ENCODE measurements at regions not wholly inside any gene's neighbourhood (a gene's known extent, or its start where the extent isn't known, plus 50 kb on each side); places are given as distances from the start of the nearest gene placed in this dataset.

- H2BK20ac ChIP-seq (ENCODE audit: low read depth, low read length, poor library complexity, severe bottlenecking) = peak overlapping the region; percentile 94
- no peaks in the 10 kb centered on the region for H3K27me3 ChIP-seq (ENCODE audit: insufficient read depth, low read length)
- DNase-seq = no peak
- Mint-ChIP-seq H3K36me3 (ENCODE audit: insufficient read depth in 1 of 3, low read depth in 3 of 3) (no peaks in the 10 kb centered on the region; a peak in 1 of 7 replicates), H3K9me3 (no peaks in the 10 kb centered on the region; a peak in 1 of 5 replicates), H3K4me3 (no peak overlapping the region), H3K27ac (peak overlapping the region in 1 of 3 experiments; percentile 87; a peak in 3 of 7 replicates), H3K27me3 (ENCODE audit: low read depth) (no peaks in the 10 kb centered on the region; the same call in 1 of the 2 replicates), H3K4me1 (peaks cover 44% of the 10 kb centered on the region in 2 experiments)
- H3K23ac ChIP-seq (ENCODE audit: insufficient read length, low read depth, low read length) = peak overlapping the region; percentile 36
- no peak overlapping the region for H3K27ac ChIP-seq (ENCODE audit: insufficient read length, low read depth, low read length)
- H2AK5ac ChIP-seq (ENCODE audit: insufficient read length, low read length) = no peak overlapping the region
- H3T11ph ChIP-seq (ENCODE audit: low read length) = no peak overlapping the region
- H3K14ac ChIP-seq (ENCODE audit: insufficient read depth, low read length) = no peak overlapping the region; the same call in 1 of the 2 replicates
- H2BK15ac ChIP-seq (ENCODE audit: low read depth, low read length) = no peak overlapping the region
- TF ChIP-seq CTCF (conservative IDR thresholded peaks at IDR 0.05) = no peak
- no peak overlapping the region for H2AFZ ChIP-seq (ENCODE audit: low read length)
- H2BK120ac ChIP-seq (ENCODE audit: low read depth, low read length, poor library complexity, severe bottlenecking) = peak overlapping the region; percentile 23
- no peaks in the 10 kb centered on the region for H4K20me1 ChIP-seq (ENCODE audit: control insufficient read depth, insufficient read depth, insufficient read length)
- H2BK12ac ChIP-seq (ENCODE audit: insufficient read length, low read depth, low read length) = peak overlapping the region; percentile 90
- H3K56ac ChIP-seq (ENCODE audit: insufficient read length, low read depth, low read length) = no peak overlapping the region
- H3K4me2 ChIP-seq (ENCODE audit: insufficient read depth, insufficient read length, low read length) = no peak overlapping the region
- H3K79me2 ChIP-seq (ENCODE audit: insufficient read depth, low read length) = no peaks in the 10 kb centered on the region
- H3K9ac ChIP-seq (ENCODE audit: extremely low read depth, insufficient read length, low read length) = no peak overlapping the region
- H4K8ac ChIP-seq (replicated peaks; ENCODE audit: insufficient read length, low read depth, low read length) = no peak overlapping the region
- no peak overlapping the region for H4K5ac ChIP-seq (ENCODE audit: insufficient read length, low read depth, low read length)
- no peaks in the 10 kb centered on the region for H3K23me2 ChIP-seq (ENCODE audit: insufficient read length, low read depth, low read length, poor library complexity, severe bottlenecking)
- no peaks in the 10 kb centered on the region for H3K79me1 ChIP-seq (ENCODE audit: insufficient read depth, low read depth, low read length, poor library complexity, severe bottlenecking)
- no peaks in the 10 kb centered on the region for H3K9me3 ChIP-seq (ENCODE audit: control insufficient read depth, low read depth, low read length)
- no CpG with 5 or more reads among the region's 6 CpGs for WGBS (ENCODE audit: extremely low coverage, insufficient read length, low lambda C conversion rate)
- H2BK5ac ChIP-seq (ENCODE audit: insufficient read length, low read length) = no peak overlapping the region
- H3K18ac ChIP-seq (ENCODE audit: insufficient read length, low read depth, low read length) = peak overlapping the region; percentile 19
- H4K91ac ChIP-seq (ENCODE audit: insufficient read length, low read depth, low read length) = no peak overlapping the region
- peaks cover 10% of the 10 kb centered on the region for H3K4me1 ChIP-seq (ENCODE audit: insufficient read depth, low read length)
- no peak overlapping the region for H3K4ac ChIP-seq (ENCODE audit: low read depth, low read length)
Measured at GRCh38 chr20:53767206-53767930, 173.7 kb upstream of the ZNF217 start.
